ENCODE measurements at regions not wholly inside any gene's neighbourhood (a gene's known extent, or its start where the extent isn't known, plus 50 kb on each side); places are given as distances from the start of the nearest gene placed in this dataset.
"Not testable (repeated sequence)": the region's sequence is repeated elsewhere in the genome, so short reads cannot be mapped to it uniquely, and the experiment has no call there.

GRCh38 chr20:4626228-4626627, 60.0 kb upstream of the PRNP start:
- Histone ChIP-seq H3K9me3 (no peaks in the 10 kb centered on the region), H3K27ac (no peak overlapping the region), H3K27me3 (no peaks in the 10 kb centered on the region), H3K4me3 (no peak overlapping the region), H3K36me3 (replicated peaks in 1 of 2; ENCODE audit: insufficient read depth in 1 of 2, low read depth in 2 of 2) (no peaks in the 10 kb centered on the region), H3K4me1 (no peaks in the 10 kb centered on the region)
- WGBS, 2 donors = 67 to 76% methylated on average over 4 of the region's 4 CpGs
- no peak for TF ChIP-seq POLR2A (IDR thresholded peaks at IDR 0.05)
- TF ChIP-seq, protein P1, sequence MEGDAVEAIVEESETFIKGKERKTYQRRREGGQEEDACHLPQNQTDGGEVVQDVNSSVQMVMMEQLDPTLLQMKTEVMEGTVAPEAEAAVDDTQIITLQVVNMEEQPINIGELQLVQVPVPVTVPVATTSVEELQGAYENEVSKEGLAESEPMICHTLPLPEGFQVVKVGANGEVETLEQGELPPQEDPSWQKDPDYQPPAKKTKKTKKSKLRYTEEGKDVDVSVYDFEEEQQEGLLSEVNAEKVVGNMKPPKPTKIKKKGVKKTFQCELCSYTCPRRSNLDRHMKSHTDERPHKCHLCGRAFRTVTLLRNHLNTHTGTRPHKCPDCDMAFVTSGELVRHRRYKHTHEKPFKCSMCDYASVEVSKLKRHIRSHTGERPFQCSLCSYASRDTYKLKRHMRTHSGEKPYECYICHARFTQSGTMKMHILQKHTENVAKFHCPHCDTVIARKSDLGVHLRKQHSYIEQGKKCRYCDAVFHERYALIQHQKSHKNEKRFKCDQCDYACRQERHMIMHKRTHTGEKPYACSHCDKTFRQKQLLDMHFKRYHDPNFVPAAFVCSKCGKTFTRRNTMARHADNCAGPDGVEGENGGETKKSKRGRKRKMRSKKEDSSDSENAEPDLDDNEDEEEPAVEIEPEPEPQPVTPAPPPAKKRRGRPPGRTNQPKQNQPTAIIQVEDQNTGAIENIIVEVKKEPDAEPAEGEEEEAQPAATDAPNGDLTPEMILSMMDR (IDR thresholded peaks at IDR 0.05) = no peak
- intact Hi-C loops (cut with DNase I) = no loop called here
- no peak for ATAC-seq
- no peak for DNase-seq

DNA sequence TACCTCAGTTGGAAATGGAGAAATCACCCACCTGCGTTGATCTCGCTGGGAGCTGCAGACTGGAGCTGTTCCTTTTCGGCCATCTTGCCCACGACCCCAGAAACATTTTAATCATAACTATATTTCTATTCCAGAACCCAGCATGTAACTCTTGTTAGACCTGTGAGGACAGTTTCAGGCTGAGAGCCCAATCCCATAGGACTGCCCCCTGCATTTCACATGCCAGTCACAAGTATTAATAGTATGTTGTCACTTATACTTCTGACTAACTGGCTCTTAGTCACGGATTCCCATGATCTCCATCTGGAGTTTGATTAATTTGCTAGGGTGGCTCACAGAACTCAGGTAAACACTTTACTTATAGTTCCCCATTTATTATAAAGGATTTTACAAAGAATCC, 60.6 kb upstream of the PRNP start:
- Histone ChIP-seq H3K27ac (no peak overlapping the region), H3K36me3 (replicated peaks in 1 of 2; ENCODE audit: insufficient read depth in 1 of 2, low read depth in 2 of 2) (no peaks in the 10 kb centered on the region), H3K4me3 (no peak overlapping the region), H3K27me3 (no peaks in the 10 kb centered on the region), H3K4me1 (no peaks in the 10 kb centered on the region), H3K9me3 (no peaks in the 10 kb centered on the region)
- intact Hi-C loops (cut with DNase I) = no loop called here
- ATAC-seq (no peak), DNase-seq (no peak)
- TF ChIP-seq, protein P1 (IDR thresholded peaks at IDR 0.05) = no peak
- TF ChIP-seq POLR2A (IDR thresholded peaks at IDR 0.05) = no peak
- WGBS, 2 donors = 74 to 76% methylated on average over 5 of the region's 5 CpGs

DNA sequence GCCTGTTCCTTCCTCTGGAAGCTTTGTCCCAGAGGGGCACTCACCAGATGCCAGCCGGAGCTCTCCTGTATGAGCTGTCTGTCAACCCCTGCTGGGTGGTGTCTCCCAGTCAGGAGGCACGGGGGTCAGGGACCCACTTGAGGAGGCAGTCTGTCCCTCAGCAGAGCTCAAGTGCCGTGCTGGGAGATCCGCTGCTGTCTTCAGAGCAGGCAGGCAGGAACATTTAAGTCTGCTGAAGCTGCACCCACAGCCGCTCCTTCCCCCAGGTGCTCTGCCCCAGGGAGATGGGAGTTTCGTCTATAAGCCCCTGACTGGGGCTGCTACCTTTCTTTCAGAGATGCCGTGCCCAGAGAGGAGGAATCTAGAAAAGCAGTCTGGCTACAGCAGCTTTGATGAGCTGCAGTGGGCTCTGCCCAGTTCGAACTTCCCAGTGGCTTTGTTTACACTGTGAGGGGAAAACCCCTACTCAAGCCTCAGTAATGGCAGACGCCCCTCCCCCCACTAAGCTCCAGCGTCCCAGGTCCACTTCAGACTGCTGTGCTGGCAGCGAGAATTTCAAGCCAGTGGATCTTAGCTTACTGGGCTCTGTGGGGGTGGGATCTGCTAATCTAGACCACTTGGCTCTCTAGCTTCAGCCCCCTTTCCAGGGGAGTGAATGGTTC, 61.5 kb upstream of the PRNP start:
- intact Hi-C loops (cut with DNase I); DNase-seq; H3K27me3 ChIP-seq; H3K36me3 ChIP-seq (replicated peaks in 1 of 2; ENCODE audit: insufficient read depth in 1 of 2, low read depth in 2 of 2); H3K27ac ChIP-seq; H3K9me3 ChIP-seq; ATAC-seq; H3K4me1 ChIP-seq; H3K4me3 ChIP-seq: not testable (repeated sequence)
- 36 to 57% methylated on average over 4 to 9 of the region's 11 CpGs for WGBS, 2 donors

GRCh38 chr20:4619144-4619543, 67.1 kb upstream of the PRNP start:
- H3K27ac ChIP-seq; ATAC-seq; H3K9me3 ChIP-seq; intact Hi-C loops (cut with DNase I); H3K27me3 ChIP-seq; H3K4me3 ChIP-seq; DNase-seq; H3K4me1 ChIP-seq; H3K36me3 ChIP-seq (replicated peaks in 1 of 2; ENCODE audit: insufficient read depth in 1 of 2, low read depth in 2 of 2): not testable (repeated sequence)
- WGBS, 2 donors = 76 to 86% methylated on average over 4 of the region's 4 CpGs

- peaks cover 4% of the 10 kb centered on the region for H3K4me1 ChIP-seq
- no peak for ATAC-seq
- TF ChIP-seq, protein P1 (IDR thresholded peaks at IDR 0.05) = no peak
- TF ChIP-seq POLR2A (IDR thresholded peaks at IDR 0.05) = no peak
- H3K27me3 ChIP-seq = no peaks in the 10 kb centered on the region
- intact Hi-C loops (cut with DNase I) = no loop called here
- H3K4me3 ChIP-seq = no peak overlapping the region
- no peaks in the 10 kb centered on the region for H3K9me3 ChIP-seq
- H3K27ac ChIP-seq = no peak overlapping the region
- WGBS, 2 donors = 57 to 60% methylated on average over 5 to 6 of the region's 6 CpGs
- DNase-seq = no peak
- no peaks in the 10 kb centered on the region for H3K36me3 ChIP-seq (replicated peaks in 1 of 2; ENCODE audit: insufficient read depth in 1 of 2, low read depth in 2 of 2)
Measured at GRCh38 chr20:4617484-4617883, 68.8 kb upstream of the PRNP start.

DNA sequence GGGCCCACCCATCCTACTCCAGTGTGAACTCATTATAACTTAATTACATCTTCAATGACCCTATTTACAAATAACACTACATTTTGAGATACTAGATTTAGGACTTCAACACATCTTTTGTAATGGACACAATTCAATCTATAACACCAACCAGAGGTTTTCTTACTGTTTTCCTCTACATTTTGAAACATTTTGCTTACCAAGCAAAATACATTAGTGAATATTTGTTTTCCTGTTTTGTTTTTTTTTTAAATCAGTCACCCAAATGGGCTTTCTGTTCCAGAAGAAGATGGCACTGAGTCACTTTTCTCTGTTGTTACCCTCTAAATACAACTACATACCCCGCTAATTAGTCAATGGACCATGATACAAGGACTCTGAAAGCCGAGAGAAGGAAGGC, 69.2 kb upstream of the PRNP start:
- no peak overlapping the region for H3K4me3 ChIP-seq
- DNase-seq (no peak), ATAC-seq (no peak)
- H3K27ac ChIP-seq = no peak overlapping the region
- no peak for TF ChIP-seq POLR2A (IDR thresholded peaks at IDR 0.05)
- TF ChIP-seq, protein P1 (IDR thresholded peaks at IDR 0.05) = no peak
- intact Hi-C loops (cut with DNase I) = no loop called here
- no peaks in the 10 kb centered on the region for H3K9me3 ChIP-seq
- peaks cover 4% of the 10 kb centered on the region for H3K4me1 ChIP-seq
- no peaks in the 10 kb centered on the region for H3K27me3 ChIP-seq
- WGBS, 2 donors = 66 to 75% methylated on average over 2 of the region's 2 CpGs
- no peaks in the 10 kb centered on the region for H3K36me3 ChIP-seq (replicated peaks in 1 of 2; ENCODE audit: insufficient read depth in 1 of 2, low read depth in 2 of 2)
